ENCODE measurements at regions not wholly inside any gene's neighbourhood (a gene's known extent, or its start where the extent isn't known, plus 50 kb on each side); places are given as distances from the start of the nearest gene placed in this dataset.

GRCh38 chr3:180161770-180162169 lies 125.0 kb upstream of the PEX5L start:
- no peak overlapping the region for H2AFZ ChIP-seq (ENCODE audit: low read depth, low read length)
- no peak for FAIRE-seq
- ChIA-PET POLR2A (no interaction called here), CTCF (ENCODE audit: low intra/inter-chr PET ratio) (no interaction called here)
- no peaks in the 10 kb centered on the region; the same call in 1 of the 2 replicates for H3K9me3 ChIP-seq (replicated peaks; ENCODE audit: control insufficient read depth, insufficient read depth, low read depth, low read length)
- H3K36me3 ChIP-seq (ENCODE audit: control insufficient read depth, insufficient read depth, low read length): no peaks in the 10 kb centered on the region
- H3K4me1 ChIP-seq (replicated peaks in 1 of 2; ENCODE audit: control insufficient read depth in 2 of 2, insufficient read depth in 2 of 2, low read length in 2 of 2): no peaks in the 10 kb centered on the region
- no TSS peak for BruUV-seq (replicated peaks)
- no peak for DNase-seq (ENCODE audit: extremely low read depth in 1 of 4, low spot score in 3 of 4)
- under 1% methylated on average over 9 of the region's 9 CpGs for WGBS (ENCODE audit: insufficient coverage, low coverage, missing lambda C conversion rate)
- in situ Hi-C loops (cut with MboI): no loop called here
- H3K9me1 ChIP-seq (ENCODE audit: control insufficient read depth, insufficient read depth, low read length): no peaks in the 10 kb centered on the region
- TF ChIP-seq ERF (CRISPR knock-in tag; IDR thresholded peaks at IDR 0.05) (no peak), MTA2 (IDR thresholded peaks at IDR 0.05; ENCODE audit: low read depth) (no peak), ZKSCAN3 (CRISPR knock-in tag; IDR thresholded peaks at IDR 0.05) (no peak), YY1 (IDR thresholded peaks at IDR 0.05; ENCODE audit: borderline replicate concordance in 1 of 3, control insufficient read depth in 1 of 3, extremely low read depth in 1 of 3, insufficient read depth in 3 of 3, insufficient read length in 1 of 3, insufficient replicate concordance in 2 of 3, low read depth in 1 of 3, low read length in 2 of 3) (no peak), BCL6 (CRISPR knock-in tag; IDR thresholded peaks at IDR 0.05) (no peak), ATF7 (IDR thresholded peaks at IDR 0.05) (no peak), CHAMP1 (IDR thresholded peaks at IDR 0.05) (no peak)
- TF ChIP-seq, protein P1, sequence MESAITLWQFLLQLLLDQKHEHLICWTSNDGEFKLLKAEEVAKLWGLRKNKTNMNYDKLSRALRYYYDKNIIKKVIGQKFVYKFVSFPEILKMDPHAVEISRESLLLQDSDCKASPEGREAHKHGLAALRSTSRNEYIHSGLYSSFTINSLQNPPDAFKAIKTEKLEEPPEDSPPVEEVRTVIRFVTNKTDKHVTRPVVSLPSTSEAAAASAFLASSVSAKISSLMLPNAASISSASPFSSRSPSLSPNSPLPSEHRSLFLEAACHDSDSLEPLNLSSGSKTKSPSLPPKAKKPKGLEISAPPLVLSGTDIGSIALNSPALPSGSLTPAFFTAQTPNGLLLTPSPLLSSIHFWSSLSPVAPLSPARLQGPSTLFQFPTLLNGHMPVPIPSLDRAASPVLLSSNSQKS (CRISPR knock-in tag; IDR thresholded peaks at IDR 0.05): no peak
- H3K4me2 ChIP-seq (ENCODE audit: insufficient read depth, low read length): no peak overlapping the region
- no peak overlapping the region for H3K9ac ChIP-seq (ENCODE audit: insufficient read depth in 1 of 2, low read depth in 2 of 2, low read length in 2 of 2)
- no peaks in the 10 kb centered on the region for H3K79me2 ChIP-seq (ENCODE audit: control insufficient read depth, insufficient read depth, low read length)
- no peaks in the 10 kb centered on the region for H4K20me1 ChIP-seq (replicated peaks; ENCODE audit: control insufficient read depth, insufficient read depth, low read length)
- no peak overlapping the region for H3K27ac ChIP-seq (ENCODE audit: extremely low read depth, low read depth, low read length)
- no peak for ATAC-seq
- no peaks in the 10 kb centered on the region for H3K27me3 ChIP-seq (ENCODE audit: control insufficient read depth in 2 of 2, insufficient read depth in 2 of 2, low read length in 2 of 2)
- H3K4me3 ChIP-seq: no peak overlapping the region
- intact Hi-C loops (cut with micrococcal nuclease): no loop called here
